ENCODE measurements at regions not wholly inside any gene's neighbourhood (a gene's known extent, or its start where the extent isn't known, plus 50 kb on each side); places are given as distances from the start of the nearest gene placed in this dataset.

GRCh38 chr11:134498326-134499139, 86.5 kb upstream of the B3GAT1 start:
- TF ChIP-seq CTCF (IDR thresholded peaks at IDR 0.05; ENCODE audit: low read length) (no peak), EZH2 (IDR thresholded peaks at IDR 0.05; ENCODE audit: borderline replicate concordance, low read length) (no peak)

All from OCI-LY1 (cell line).